Activated T-helper 9 cell treated with anti-CD3 and anti-CD28 coated beads, Interleukin-2, amount 50 U/mL, for 16 hours (primary cell): ENCODE measurements at regions not wholly inside any gene's neighbourhood (a gene's known extent, or its start where the extent isn't known, plus 50 kb on each side); places are given as distances from the start of the nearest gene placed in this dataset.
"Not testable (repeated sequence)": the region's sequence is repeated elsewhere in the genome, so short reads cannot be mapped to it uniquely, and the experiment has no call there.

Source experiments
- DNase-seq: peaks from one replicate; pipeline ENCODE4 v3.0.0-alpha.2; 2020; ENCODE audit warnings: low read depth

DNA sequence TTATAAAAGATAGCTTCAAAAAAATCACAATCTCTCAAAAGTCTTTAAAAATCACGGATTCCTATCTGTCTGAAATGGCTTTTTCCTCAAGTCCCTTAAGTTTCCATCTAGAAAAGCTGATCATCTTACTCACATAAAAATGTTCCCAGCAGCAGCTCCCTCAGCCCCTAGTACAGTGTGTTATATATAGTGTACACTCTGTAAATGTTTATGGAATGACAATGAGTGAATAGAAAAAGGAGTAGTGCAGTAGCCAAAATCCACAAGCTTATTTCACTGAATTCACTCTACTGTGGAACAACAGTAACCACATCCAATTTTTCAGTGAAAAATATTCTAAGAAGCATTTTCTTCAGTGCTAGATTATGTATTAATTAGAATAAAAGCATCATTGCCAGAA, 609.4 kb downstream of the DTWD2 start:
- DNase-seq = no peak

DNA sequence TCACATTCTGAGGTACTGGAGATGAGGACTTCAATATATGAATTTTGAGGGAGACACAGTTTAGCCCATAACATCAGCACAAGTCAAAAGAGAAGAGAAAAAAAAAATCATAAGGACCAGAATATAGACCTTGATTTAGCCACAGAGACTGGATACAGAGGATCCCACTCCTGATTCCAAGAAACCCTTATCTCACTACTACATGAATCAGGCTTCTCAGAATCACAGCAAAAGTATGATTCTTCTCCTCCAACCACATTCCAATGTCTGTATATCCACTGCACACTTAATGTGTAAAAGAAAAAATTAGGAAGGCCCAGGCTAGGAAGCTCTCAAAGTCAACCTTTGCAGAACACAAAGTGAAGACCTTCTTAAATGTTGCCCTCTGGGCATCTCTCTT, 610.9 kb downstream of the DTWD2 start:
- DNase-seq = no peak

- no peak for DNase-seq
These were observed 616.1 kb downstream of the DTWD2 start for GRCh38 chr5:118371973-118372831.

DNA sequence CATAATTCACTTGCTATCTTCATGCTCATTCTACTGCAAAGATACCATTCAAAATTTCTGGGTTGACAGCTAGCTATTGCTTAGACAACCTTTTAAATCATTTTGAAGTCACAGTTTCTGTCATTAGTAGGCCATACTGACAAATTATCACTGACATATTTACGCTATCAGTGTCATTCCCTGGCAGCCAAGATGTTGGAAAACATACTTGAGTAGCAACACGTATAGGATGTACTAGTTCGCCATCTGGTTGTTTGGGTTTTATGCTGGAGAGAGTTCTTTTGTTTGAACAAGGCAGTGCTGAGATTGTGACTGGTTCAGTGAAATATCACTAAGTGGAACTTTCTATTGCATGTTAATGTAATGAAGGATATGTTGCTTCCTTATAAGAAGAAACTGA, 621.9 kb downstream of the DTWD2 start:
- no peak for DNase-seq

GRCh38 chr5:118365718-118366117, 622.6 kb downstream of the DTWD2 start:
- DNase-seq = no peak

GRCh38 chr5:118354797-118355196, 633.5 kb downstream of the DTWD2 start:
- DNase-seq = no peak

- no peak for DNase-seq
These were observed 634.4 kb downstream of the DTWD2 start for GRCh38 chr5:118353970-118354369.

- DNase-seq = no peak
These were observed 651.9 kb downstream of the DTWD2 start for GRCh38 chr5:118336468-118336867.

- DNase-seq = no peak
These were observed 661.0 kb downstream of the DTWD2 start for GRCh38 chr5:118327389-118327788.

DNA sequence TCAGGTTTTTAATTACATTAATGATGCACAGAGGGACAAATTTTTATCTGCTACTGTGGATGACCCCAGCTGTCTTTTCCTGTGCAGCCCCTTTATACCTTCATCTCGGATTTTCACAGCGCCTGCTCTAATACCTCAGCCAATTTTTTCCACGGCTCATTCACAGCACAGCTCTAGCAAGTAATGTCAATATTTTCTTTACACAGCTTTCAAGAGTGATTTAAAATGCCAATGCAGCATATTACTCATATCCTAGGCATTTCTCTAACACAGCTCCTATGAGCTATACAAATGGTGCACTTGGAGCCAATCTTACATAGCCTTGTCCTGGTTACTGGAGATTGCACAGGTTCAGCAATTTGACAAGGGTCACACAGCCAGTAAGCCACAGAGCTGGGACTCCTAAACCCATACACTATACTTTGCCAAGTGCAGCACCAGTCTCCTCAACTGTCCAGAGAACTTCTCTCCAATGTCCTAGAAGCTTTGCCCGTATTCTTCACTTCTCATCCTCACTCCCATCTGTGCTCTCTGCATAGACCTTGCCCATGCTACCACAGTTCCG, 661.8 kb downstream of the DTWD2 start:
- DNase-seq = no peak

DNA sequence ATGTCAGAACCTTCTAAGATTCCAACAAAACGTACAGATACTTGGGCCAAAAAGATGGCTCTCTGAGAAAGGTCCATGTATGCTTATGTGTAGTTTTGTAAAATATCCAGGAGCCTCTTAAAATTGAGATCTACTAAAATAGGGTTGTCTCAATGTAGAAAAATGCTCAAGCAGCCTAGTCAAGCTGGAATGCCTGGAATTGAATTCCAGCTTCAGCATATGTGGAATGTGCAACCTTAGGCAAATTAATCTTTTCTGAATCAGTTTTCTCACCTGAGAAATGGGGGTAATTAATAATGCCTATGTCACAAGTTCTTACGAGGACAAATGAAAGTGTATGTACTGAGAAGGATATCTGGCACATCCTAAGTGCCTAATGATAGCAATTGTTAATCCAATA, 662.4 kb downstream of the DTWD2 start:
- DNase-seq = no peak

GRCh38 chr5:118323723-118324122, 664.6 kb downstream of the DTWD2 start:
- not testable (repeated sequence) for DNase-seq

DNA sequence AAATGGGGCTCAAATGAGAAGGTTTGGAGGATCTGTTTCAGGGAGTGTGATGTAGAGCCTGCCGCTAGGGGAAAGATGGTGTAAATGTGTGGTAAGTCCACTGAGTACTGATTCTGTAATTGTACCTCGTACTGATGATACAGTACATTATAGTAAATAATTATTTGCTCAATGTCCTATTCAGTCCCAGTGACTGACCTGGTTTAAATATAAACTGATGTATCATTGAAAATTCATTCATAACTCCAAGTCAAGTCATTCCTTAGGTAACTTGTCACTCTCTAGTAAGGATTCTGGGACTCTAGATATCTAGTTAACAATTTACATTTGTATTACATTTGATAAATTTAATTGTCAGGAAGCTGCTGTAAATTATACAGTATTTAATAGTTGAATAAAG, 667.3 kb downstream of the DTWD2 start:
- no peak for DNase-seq

DNA sequence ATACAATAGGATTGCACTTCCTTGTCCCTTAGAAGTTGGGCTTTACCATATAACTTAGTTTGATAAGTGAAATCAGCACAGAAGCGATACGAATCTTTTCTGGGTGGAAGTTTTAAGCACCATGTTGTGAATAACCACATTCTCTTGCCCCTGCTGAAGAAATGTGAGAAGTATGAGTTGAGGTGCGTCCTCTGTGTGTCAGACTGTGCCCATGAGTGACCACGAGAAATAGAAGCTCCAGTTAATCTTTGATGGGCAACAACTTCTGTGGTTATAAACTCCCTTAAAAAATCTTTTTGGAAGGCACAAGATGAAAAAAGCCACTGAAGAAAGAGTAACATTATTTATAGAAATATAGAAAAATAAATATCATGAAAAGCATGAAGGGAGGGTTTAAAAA, 668.2 kb downstream of the DTWD2 start:
- DNase-seq = no peak

DNA sequence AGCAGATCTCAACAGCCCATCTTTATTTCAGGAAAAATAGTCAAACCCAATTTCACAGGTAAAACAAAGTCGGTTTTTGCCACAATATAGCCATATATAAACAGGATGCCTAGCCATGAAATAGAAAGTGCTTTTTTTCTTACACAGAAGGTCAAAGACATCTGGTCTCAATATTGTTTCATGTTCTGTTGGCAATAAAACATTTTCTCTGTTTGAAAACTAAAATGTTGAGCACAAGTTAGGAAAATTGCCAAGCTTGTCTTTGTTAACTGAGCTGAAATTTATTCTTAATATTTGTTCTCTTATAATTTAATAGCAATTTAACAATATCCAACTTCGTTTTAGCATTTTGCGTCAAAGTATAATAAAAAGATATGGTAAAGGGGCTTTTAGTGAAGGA, 673.4 kb downstream of the DTWD2 start:
- no peak for DNase-seq

- DNase-seq = no peak
These were observed 677.1 kb downstream of the DTWD2 start for GRCh38 chr5:118311103-118311819.

DNA sequence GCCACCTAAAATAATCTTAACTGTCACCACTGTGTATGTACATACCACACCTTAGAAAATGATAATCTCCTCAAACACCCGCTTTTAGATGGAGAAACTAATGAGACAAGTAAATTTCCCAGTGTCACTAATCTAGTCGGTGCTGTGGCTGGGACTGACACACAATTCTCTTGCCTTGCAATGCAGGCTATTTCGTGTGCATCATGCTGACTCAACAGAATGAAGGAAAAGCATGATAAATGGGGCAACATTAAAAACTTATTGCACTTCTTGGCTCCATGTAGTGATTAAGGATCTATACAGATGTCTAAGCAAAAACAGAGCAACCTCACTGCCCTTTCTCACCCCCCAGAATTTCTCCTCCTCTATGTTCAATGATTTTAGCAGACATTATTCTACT, 677.9 kb downstream of the DTWD2 start:
- no peak for DNase-seq

GRCh38 chr5:118303296-118303695, 685.1 kb downstream of the DTWD2 start:
- DNase-seq = no peak

DNA sequence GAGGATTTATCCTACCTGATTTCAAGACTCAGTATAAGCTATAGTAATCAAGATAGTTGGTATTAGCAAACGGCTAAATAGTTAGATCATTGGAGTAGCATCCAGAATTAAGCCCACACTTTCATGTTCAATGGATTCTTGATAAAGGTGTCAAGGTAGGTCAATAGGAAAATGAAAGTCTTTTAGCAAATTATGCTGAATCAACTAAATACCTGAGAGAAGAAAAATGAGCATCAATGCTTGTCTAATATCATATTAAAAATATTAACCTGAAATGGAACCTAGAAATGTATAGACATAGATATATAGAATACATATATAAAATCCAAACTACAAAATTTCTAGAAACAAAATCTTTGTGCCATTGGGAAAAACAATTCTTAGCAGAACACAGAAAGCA, 685.6 kb downstream of the DTWD2 start:
- DNase-seq = no peak

DNA sequence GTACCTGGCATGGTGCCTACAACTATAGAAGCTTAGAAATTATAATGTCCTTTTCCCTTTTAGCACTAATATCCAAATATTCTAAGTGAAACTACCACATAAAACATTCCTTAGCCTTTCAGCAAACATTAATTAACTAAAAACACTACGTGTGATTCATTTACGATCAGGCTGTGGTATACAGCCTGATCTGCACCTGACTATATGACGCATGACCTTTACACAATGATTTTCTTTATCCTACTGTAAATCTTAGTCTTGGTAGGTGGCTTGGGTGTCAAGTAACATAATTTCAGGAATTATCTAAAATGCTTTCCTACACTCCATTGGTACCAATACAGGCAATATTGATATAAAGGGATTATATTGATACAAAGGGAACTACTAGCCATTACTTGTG, 686.7 kb downstream of the DTWD2 start:
- DNase-seq = no peak

DNA sequence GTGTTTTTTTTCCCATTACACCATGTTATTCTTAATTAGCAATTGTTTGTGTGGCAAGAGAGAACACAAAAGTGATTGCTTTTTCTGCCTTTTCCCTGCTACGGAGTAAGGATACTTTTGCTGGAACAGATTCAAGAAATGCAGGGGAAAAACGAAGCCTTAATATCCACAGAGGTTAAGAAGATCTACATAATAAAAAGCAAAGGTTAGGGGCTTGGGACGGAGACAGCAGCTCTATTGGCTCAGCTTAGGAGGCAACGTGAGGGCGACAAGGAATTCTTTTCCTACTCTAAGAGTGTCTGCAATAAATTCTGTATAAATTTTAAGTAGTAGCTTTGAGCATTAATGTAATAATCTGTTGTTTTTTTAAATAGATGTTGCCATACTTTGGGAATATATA, 693.3 kb downstream of the DTWD2 start:
- no peak for DNase-seq

DNA sequence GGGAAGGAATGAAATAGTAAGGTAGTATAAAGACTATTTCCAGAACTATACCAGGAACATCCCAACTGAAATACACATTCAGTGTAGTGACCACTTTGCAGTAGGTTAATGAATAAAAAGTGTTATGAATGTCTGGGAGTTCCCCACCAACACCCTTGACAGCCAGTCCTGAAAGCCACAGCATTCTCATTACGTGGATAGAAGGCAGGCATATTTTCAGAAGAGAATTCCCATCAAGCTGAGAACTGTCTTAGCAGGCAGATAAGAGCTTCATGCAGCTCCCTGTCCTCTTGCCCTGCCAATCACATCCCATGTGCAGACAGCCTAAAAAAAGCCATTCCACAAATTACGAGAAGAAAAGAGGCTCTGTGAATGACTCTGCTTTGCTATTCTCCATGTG, 695.0 kb downstream of the DTWD2 start:
- DNase-seq = no peak

GRCh38 chr5:118290204-118290603, 698.1 kb downstream of the DTWD2 start:
- no peak for DNase-seq
